ENCODE measurements at regions not wholly inside any gene's neighbourhood (a gene's known extent, or its start where the extent isn't known, plus 50 kb on each side); places are given as distances from the start of the nearest gene placed in this dataset.
"Not testable (repeated sequence)": the region's sequence is repeated elsewhere in the genome, so short reads cannot be mapped to it uniquely, and the experiment has no call there.

GRCh38 chr5:144594919-144595318, 424.2 kb downstream of the KCTD16 start:
- TF ChIP-seq CTCF (IDR thresholded peaks at IDR 0.05; ENCODE audit: borderline replicate concordance, insufficient read depth, low read depth, low read length), result no peak
- H3K4me3 ChIP-seq (ENCODE audit: low read depth, low read length), result no peak overlapping the region

GRCh38 chr5:144594234-144594633, 423.6 kb downstream of the KCTD16 start:
- H3K4me3 ChIP-seq (ENCODE audit: low read depth, low read length), result not testable (repeated sequence)

- no peak for TF ChIP-seq CTCF (IDR thresholded peaks at IDR 0.05; ENCODE audit: borderline replicate concordance, insufficient read depth, low read depth, low read length)
- no peak overlapping the region for H3K4me3 ChIP-seq (ENCODE audit: low read depth, low read length)
These were observed 415.0 kb downstream of the KCTD16 start for GRCh38 chr5:144585681-144586080.

GRCh38 chr5:144583541-144584449, 413.1 kb downstream of the KCTD16 start:
- no peak overlapping the region for H3K4me3 ChIP-seq (ENCODE audit: low read depth, low read length)
- TF ChIP-seq CTCF (IDR thresholded peaks at IDR 0.05; ENCODE audit: borderline replicate concordance, insufficient read depth, low read depth, low read length), result no peak

- no peak for TF ChIP-seq CTCF (IDR thresholded peaks at IDR 0.05; ENCODE audit: borderline replicate concordance, insufficient read depth, low read depth, low read length)
- no peak overlapping the region for H3K4me3 ChIP-seq (ENCODE audit: low read depth, low read length)
These were observed 411.4 kb downstream of the KCTD16 start for GRCh38 chr5:144582066-144582465.

GRCh38 chr5:144581044-144581443, 410.4 kb downstream of the KCTD16 start:
- no peak for TF ChIP-seq CTCF (IDR thresholded peaks at IDR 0.05; ENCODE audit: borderline replicate concordance, insufficient read depth, low read depth, low read length)
- H3K4me3 ChIP-seq (ENCODE audit: low read depth, low read length), result no peak overlapping the region

- H3K4me3 ChIP-seq (ENCODE audit: low read depth, low read length), result no peak overlapping the region
- no peak for TF ChIP-seq CTCF (IDR thresholded peaks at IDR 0.05; ENCODE audit: borderline replicate concordance, insufficient read depth, low read depth, low read length)
These were observed 407.0 kb downstream of the KCTD16 start for GRCh38 chr5:144577676-144578075.

Data from GM12875 (cell line).